HepG2 (cell line): ENCODE measurements at regions not wholly inside any gene's neighbourhood (a gene's known extent, or its start where the extent isn't known, plus 50 kb on each side); places are given as distances from the start of the nearest gene placed in this dataset.
"Not testable (repeated sequence)": the region's sequence is repeated elsewhere in the genome, so short reads cannot be mapped to it uniquely, and the experiment has no call there.

Source experiments
- ATAC-seq: fragments of 200-7000 bp; cut with Tn5 transposase; 3 replicates; pipeline ENCODE4 v1.9.1; 2020; ENCODE audit warnings: mild to moderate bottlenecking, moderate library complexity
- BruUV-seq: library from RNA; stranded (reverse); fragments of 400-500 nt; replicated peaks from 2 replicates; lab custom pipeline; 2021; lab: Mats Ljungman, UMichigan
- CTCF ChIA-PET: fragments of 300-600 bp; formaldehyde crosslinking; extraction: SDS; loops from one replicate; lab custom pipeline; 2021; ENCODE audit warnings: low total read pairs, inconsistent platforms, low intra/inter-chr PET ratio; lab: Yijun Ruan, JAX
- POLR2A ChIA-PET: fragments of 350-600 bp; sonication (Branson Sonifier 250); formaldehyde crosslinking; loops from one replicate; lab custom pipeline; 2020; ENCODE audit warnings: antibody characterized with exemption, inconsistent platforms; lab: Yijun Ruan, JAX
- DNase-seq: peaks from one replicate; pipeline ENCODE4 v3.0.0-alpha.2; 2015; ENCODE audit warnings: low spot score
- FAIRE-seq: peaks from 3 replicates; lab custom pipeline; 2011; peaks lifted over from hg19 to GRCh38; lab: Jason Lieb, UNC
- H2AFZ ChIP-seq: one replicate; pipeline ENCODE4 v1.6.1; 2011; ENCODE audit warnings: low read length, inconsistent platforms
- H3K27ac ChIP-seq: fragments of 300-600 bp; 3 replicates; pipeline ENCODE4 v1.8.0; 2011; ENCODE audit warnings: mixed run types, mild to moderate bottlenecking, mixed read lengths, low read length, inconsistent platforms; ENCODE audit not compliant: insufficient read depth; ENCODE audit errors: extremely low read length
- H3K27me3 ChIP-seq, 2 experiments: fragments of 200-600 bp in 1 of 2; 2 replicates in 1 of 2; 3 replicates in 1 of 2; pipeline versions ENCODE4 v1.6.0 to v1.8.0; 2011; ENCODE audit warnings: low read length in 2 of 2, mild to moderate bottlenecking in 2 of 2, moderate library complexity in 2 of 2, inconsistent platforms in 1 of 2; ENCODE audit not compliant: insufficient read depth in 2 of 2, control insufficient read depth in 1 of 2
- H3K36me3 ChIP-seq, 2 experiments: fragments of 200-600 bp in 1 of 2; replicated peaks in 1 of 2; 2 replicates in 1 of 2; 3 replicates in 1 of 2; pipeline versions ENCODE4 v1.5.1 to v1.8.0; 2011; ENCODE audit warnings: low read length in 2 of 2, inconsistent platforms in 1 of 2; ENCODE audit not compliant: insufficient read depth in 2 of 2, control insufficient read depth in 1 of 2
- H3K4me1 ChIP-seq: 2 replicates; pipeline ENCODE4 v1.5.1; 2012; ENCODE audit warnings: low read length, inconsistent platforms; ENCODE audit not compliant: insufficient read depth
- H3K4me2 ChIP-seq: 2 replicates; pipeline ENCODE4 v1.6.0; 2011; ENCODE audit warnings: low read depth, low read length, inconsistent platforms
- H3K4me3 ChIP-seq, 3 experiments: fragments of 200-600 bp in 1 of 3; sonication (generic), shearing (Covaris generic) in 1 of 3; replicated peaks in 1 of 3; 2 replicates each; pipeline ENCODE4 v1.5.1; 2011 to 2016; ENCODE audit warnings: low read length in 3 of 3, inconsistent platforms in 2 of 3, low read depth in 2 of 3, mild to moderate bottlenecking in 2 of 3, control low read depth in 1 of 3, mixed read lengths in 1 of 3; ENCODE audit not compliant: insufficient read depth in 1 of 3
- H3K79me2 ChIP-seq: one replicate; pipeline ENCODE4 v1.6.1; 2011; ENCODE audit warnings: low read length, inconsistent platforms; ENCODE audit not compliant: insufficient read depth
- H3K9ac ChIP-seq: 2 replicates; pipeline ENCODE4 v1.6.0; 2011; ENCODE audit warnings: mild to moderate bottlenecking, low read depth, low read length, inconsistent platforms; ENCODE audit not compliant: insufficient read depth
- H3K9me3 ChIP-seq: 2 replicates; pipeline ENCODE4 v1.5.1; 2012; ENCODE audit warnings: mild to moderate bottlenecking, low read length
- H4K20me1 ChIP-seq: 2 replicates; pipeline ENCODE4 v1.6.0; 2011; ENCODE audit warnings: inconsistent platforms, mild to moderate bottlenecking, low read length, moderate library complexity; ENCODE audit not compliant: insufficient read depth
- ELF3 ChIP-seq: IDR thresholded peaks from 2 replicates; pipeline ENCODE4 v1.6.1; 2016; ENCODE audit warnings: missing genetic modification reagents, missing compliant biosample characterization
- POLR2AphosphoS2 ChIP-seq: IDR thresholded peaks from 2 replicates; pipeline ENCODE4 v1.6.1; 2011; ENCODE audit warnings: low read depth, low read length, improper control_type of control experiment
- SPEN ChIP-seq: sonication (generic); formaldehyde crosslinking; IDR thresholded peaks from 2 replicates; pipeline ENCODE4 v1.5.1; 2020; ENCODE audit warnings: low read depth, mild to moderate bottlenecking, missing genetic modification reagents
- ZBTB1 ChIP-seq: sonication (generic); formaldehyde crosslinking; IDR thresholded peaks from 2 replicates; pipeline ENCODE4 v1.4.0; 2020; ENCODE audit warnings: missing genetic modification reagents, borderline replicate concordance
- ZC3H4 ChIP-seq: sonication (generic); formaldehyde crosslinking; IDR thresholded peaks from 2 replicates; pipeline ENCODE4 v1.4.0; 2020; ENCODE audit warnings: missing genetic modification reagents, borderline replicate concordance
- ZNF136 ChIP-seq: sonication (generic); formaldehyde crosslinking; IDR thresholded peaks from 2 replicates; pipeline ENCODE4 v1.8.1; 2022; ENCODE audit warnings: low read depth, mild to moderate bottlenecking, moderate library complexity, missing genetic modification reagents
- ZNF138 ChIP-seq: sonication (generic); formaldehyde crosslinking; IDR thresholded peaks from 2 replicates; pipeline ENCODE4 v1.5.0; 2020; ENCODE audit warnings: mild to moderate bottlenecking, low read depth, missing genetic modification reagents
- ZNF263 ChIP-seq: sonication (generic); formaldehyde crosslinking; IDR thresholded peaks from 2 replicates; pipeline ENCODE4 v1.4.0; 2020; ENCODE audit warnings: missing genetic modification reagents
- ZNF292 ChIP-seq: sonication (generic); formaldehyde crosslinking; IDR thresholded peaks from 2 replicates; pipeline ENCODE4 v1.8.1; 2022; ENCODE audit warnings: mild to moderate bottlenecking, low read depth, missing genetic modification reagents, borderline replicate concordance
- ZNF354B ChIP-seq: sonication (generic); formaldehyde crosslinking; IDR thresholded peaks from 2 replicates; pipeline ENCODE4 v1.8.0; 2022; ENCODE audit warnings: mild to moderate bottlenecking, missing genetic modification reagents
- ZNF383 ChIP-seq: sonication (generic); formaldehyde crosslinking; IDR thresholded peaks from 2 replicates; pipeline ENCODE4 v1.4.0; 2020; ENCODE audit warnings: missing genetic modification reagents, mild to moderate bottlenecking, borderline replicate concordance
- ZNF710 ChIP-seq: sonication (generic); formaldehyde crosslinking; IDR thresholded peaks from 2 replicates; pipeline ENCODE4 v1.5.0; 2020; ENCODE audit warnings: mild to moderate bottlenecking, missing genetic modification reagents, borderline replicate concordance
- ZNF781 ChIP-seq: sonication (generic); formaldehyde crosslinking; IDR thresholded peaks from 2 replicates; pipeline ENCODE4 v1.5.1; 2020; ENCODE audit warnings: borderline replicate concordance, mild to moderate bottlenecking, missing genetic modification reagents; ENCODE audit errors: not compliant biosample characterization
- WGBS: methylation state at CpG from one replicate; pipeline ENCODE4 v1.1.6; 2017; ENCODE audit warnings: low lambda C conversion rate; 5-methylcytosine and 5-hydroxymethylcytosine counted together
- in situ Hi-C: cut with HindIII; loops from 2 replicates; pipeline ENCODE4 v1.10.0; 2017; ENCODE audit warnings: low pct_unique_long_range_greater_than_20kb; ENCODE audit not compliant: extremely low pct_ligation_motif_present
- intact Hi-C: fragments of 100-400 bp; cut with micrococcal nuclease; formaldehyde crosslinking; loops from one replicate; pipeline ENCODE4 v1.10.0; 2022; ENCODE audit not compliant: unreplicated experiment
- TF ChIP-seq, protein P1 (sequence below): sonication (generic); formaldehyde crosslinking; IDR thresholded peaks from 2 replicates; pipeline ENCODE4 v1.4.0; 2020; ENCODE audit warnings: missing genetic modification reagents

GRCh38 chr3:106850437-106850836 is 526.8 kb upstream of the CCDC54 start:
- Histone ChIP-seq H3K36me3 (no peaks in the 10 kb centered on the region), H3K9me3 (no peaks in the 10 kb centered on the region), H2AFZ (no peak overlapping the region), H3K4me1 (no peaks in the 10 kb centered on the region), H3K9ac (no peak overlapping the region), H3K4me2 (no peak overlapping the region), H3K79me2 (no peaks in the 10 kb centered on the region), H4K20me1 (no peaks in the 10 kb centered on the region)
- ATAC-seq (no peak), FAIRE-seq (no peak)
- WGBS: 18% methylated on average over 3 of the region's 3 CpGs
- intact Hi-C loops: no loop called here
- CTCF ChIA-PET: no interaction called here
- TF ChIP-seq ZC3H4 (no peak), ELF3 (CRISPR knock-in tag) (no peak), POLR2AphosphoS2 (no peak), ZNF354B (CRISPR knock-in tag) (no peak), SPEN (CRISPR knock-in tag) (no peak), ZNF292 (CRISPR knock-in tag) (no peak), ZNF383 (CRISPR knock-in tag) (no peak), ZBTB1 (CRISPR knock-in tag) (no peak), ZNF136 (CRISPR knock-in tag) (no peak), ZNF781 (CRISPR knock-in tag) (no peak), ZNF263 (CRISPR knock-in tag) (no peak), ZNF138 (CRISPR knock-in tag) (no peak), ZNF710 (no peak)
- TF ChIP-seq, protein P1, sequence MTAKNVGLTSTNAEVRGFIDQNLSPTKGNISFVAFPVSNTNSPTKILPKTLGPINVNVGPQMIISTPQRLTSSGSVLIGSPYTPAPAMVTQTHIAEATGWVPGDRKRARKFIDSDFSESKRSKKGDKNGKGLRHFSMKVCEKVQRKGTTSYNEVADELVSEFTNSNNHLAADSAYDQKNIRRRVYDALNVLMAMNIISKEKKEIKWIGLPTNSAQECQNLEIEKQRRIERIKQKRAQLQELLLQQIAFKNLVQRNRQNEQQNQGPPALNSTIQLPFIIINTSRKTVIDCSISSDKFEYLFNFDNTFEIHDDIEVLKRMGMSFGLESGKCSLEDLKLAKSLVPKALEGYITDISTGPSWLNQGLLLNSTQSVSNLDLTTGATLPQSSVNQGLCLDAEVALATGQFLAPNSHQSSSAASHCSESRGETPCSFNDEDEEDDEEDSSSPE (CRISPR knock-in tag): no peak
- TF ChIP-seq, all 625 proteins: peak for 0
- POLR2A ChIA-PET: no interaction called here
- BruUV-seq: no TSS peak
- in situ Hi-C loops: no loop called here
- H3K4me3 ChIP-seq: no peak overlapping the region
- no peak for DNase-seq
- H3K27ac ChIP-seq: no peak overlapping the region
- H3K27me3 ChIP-seq: no peaks in the 10 kb centered on the region

GRCh38 chr3:106858321-106858720 is 518.9 kb upstream of the CCDC54 start:
- H3K36me3 ChIP-seq, H4K20me1 ChIP-seq, in situ Hi-C loops, H3K4me3 ChIP-seq, FAIRE-seq, H3K4me1 ChIP-seq, ATAC-seq, POLR2A ChIA-PET, intact Hi-C loops, H3K9ac ChIP-seq, BruUV-seq, H3K9me3 ChIP-seq, H3K79me2 ChIP-seq, DNase-seq, H3K4me2 ChIP-seq, H3K27ac ChIP-seq, CTCF ChIA-PET, H3K27me3 ChIP-seq, H2AFZ ChIP-seq: not testable (repeated sequence)
- 0% methylated on average over 3 of the region's 3 CpGs for whole genome bisulfite sequencing
